Activated CD4-positive, alpha-beta T cell treated with anti-CD3 and anti-CD28 coated beads, Interleukin-2, Interleukin-6, amounts not matched to agents 100 ng/mL and 50 ng/mL, durations not matched to agents 16 hours and 8 hours (primary cell): ENCODE measurements at regions not wholly inside any gene's neighbourhood (a gene's known extent, or its start where the extent isn't known, plus 50 kb on each side); places are given as distances from the start of the nearest gene placed in this dataset.
"Not testable (repeated sequence)": the region's sequence is repeated elsewhere in the genome, so short reads cannot be mapped to it uniquely, and the experiment has no call there.

Source experiments
- DNase-seq: peaks from one replicate; pipeline ENCODE4 v3.0.0-alpha.2; 2020

DNA sequence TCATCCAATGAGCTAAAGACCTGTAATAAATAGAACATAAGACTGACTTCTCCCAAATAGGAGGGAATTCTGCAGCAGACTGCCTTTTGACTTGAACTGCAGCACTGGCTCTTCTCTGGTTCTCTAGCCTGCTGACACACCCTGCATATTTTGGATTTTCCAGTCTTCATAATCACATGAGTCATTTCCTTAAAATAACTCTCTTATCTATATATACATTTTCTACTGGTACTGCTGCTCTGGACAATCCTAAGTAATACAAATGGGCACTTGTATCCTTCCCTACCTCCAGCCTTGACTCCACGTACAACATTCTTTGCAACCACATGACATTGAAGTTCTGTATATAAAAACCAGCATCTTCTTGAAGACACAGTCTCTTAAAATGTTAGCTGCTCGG lies 429.4 kb upstream of the TMPRSS15 start:
- no peak for DNase-seq

GRCh38 chr21:18834121-18834520 lies 430.5 kb upstream of the TMPRSS15 start:
- not testable (repeated sequence) for DNase-seq

DNA sequence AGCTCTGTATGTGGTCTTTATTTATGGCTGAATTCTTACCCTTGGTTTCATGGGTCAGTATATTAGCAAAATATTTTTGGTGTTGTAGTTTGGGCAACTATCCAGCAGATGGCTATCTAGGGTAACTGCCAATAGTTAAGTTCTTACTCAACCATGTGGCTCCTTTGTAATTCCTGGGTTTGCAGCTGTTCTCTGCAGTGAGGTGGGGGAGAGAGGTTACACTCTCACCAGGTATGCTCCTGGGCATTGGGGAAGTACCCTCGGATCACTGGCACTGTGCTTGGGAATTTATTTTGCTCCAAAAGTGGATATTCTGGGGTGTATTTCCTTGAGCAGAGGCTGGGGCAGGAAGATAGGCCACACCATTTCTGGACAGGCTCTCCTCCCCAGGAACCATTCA lies 436.7 kb upstream of the TMPRSS15 start:
- peak; percentile 27 for DNase-seq

GRCh38 chr21:18857606-18858005 lies 454.0 kb upstream of the TMPRSS15 start:
- DNase-seq: not testable (repeated sequence)

DNA sequence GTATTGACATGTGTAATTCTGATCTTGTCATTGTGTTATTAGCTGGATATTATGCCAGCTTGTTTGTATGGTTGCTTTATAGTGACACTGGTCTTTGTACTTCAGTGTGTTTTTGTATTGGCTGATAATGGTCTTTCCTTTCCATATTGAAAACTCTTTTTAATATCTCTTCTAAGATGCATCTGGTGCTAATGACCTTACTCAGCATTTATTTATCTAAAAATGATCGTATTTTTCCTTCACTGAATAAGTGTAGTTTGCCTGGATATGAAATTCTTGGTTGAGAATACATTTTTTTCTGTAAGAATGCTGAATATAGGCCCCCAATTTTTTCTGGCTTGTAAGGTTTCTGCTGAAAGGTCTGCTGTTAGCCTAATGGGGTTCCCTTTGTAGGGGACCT lies 465.5 kb upstream of the TMPRSS15 start:
- no peak for DNase-seq

GRCh38 chr21:18877917-18878316 lies 474.3 kb upstream of the TMPRSS15 start:
- no peak for DNase-seq

GRCh38 chr21:18887922-18888602 lies 484.5 kb upstream of the TMPRSS15 start:
- DNase-seq: no peak

DNA sequence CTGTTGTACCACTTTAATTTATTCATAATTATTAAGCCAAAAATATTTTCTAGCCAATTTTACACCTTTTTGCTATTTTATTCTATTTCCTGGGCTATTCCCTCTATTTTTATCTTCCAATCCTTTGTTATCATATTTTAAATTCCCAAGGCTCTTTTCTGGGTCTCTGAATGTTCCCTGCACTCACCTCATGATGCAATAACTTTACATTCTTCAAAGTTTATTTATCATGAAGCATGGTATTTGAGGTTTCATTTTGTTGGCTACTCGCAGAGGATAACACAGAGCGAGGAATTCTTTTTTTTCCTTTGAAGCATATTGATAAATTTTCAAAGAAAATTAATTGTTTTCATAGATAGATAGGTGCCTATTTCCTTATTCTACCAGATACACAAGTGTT lies 489.8 kb upstream of the TMPRSS15 start:
- DNase-seq: no peak

- no peak for DNase-seq
These were observed 490.8 kb upstream of the TMPRSS15 start for GRCh38 chr21:18894387-18894786.

- no peak for DNase-seq
These were observed 495.7 kb upstream of the TMPRSS15 start for GRCh38 chr21:18899261-18899660.

DNA sequence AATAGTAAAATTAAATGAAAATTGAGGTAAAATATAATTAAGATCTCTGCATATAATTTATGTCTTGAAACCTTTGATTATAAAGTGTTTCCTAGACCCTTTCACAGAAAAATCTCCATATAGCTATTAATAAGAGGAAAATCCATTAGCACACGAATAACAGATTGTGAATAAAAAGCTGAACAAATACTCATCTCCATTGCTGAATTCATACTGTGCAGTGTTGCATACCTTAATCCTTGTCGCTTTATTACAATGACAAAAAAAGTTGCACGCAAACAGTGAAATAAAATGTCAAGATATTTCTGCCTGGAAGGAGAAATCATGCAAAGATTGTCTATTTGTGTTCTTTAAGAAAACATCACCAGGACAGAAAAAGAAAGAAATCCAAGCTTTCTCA lies 499.1 kb upstream of the TMPRSS15 start:
- no peak for DNase-seq

DNA sequence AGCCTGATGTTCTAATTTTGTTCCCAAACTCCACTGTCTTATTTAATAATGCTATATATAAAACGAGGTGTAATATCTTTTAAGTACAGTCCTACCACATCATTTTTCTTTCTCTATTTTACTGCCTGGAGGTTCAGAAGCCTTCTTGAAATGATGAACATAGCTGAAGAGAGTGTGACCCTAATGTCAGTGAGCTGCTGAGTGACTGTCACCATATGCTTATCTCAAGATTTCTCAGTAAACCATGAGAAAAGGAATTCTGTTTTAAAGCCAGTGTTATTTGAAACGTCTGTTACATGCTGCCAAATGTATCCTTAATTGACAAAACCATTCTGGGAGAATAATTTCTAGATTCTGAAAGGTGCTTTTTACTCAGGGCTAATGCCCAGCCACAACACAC lies 503.5 kb upstream of the TMPRSS15 start:
- no peak for DNase-seq

DNA sequence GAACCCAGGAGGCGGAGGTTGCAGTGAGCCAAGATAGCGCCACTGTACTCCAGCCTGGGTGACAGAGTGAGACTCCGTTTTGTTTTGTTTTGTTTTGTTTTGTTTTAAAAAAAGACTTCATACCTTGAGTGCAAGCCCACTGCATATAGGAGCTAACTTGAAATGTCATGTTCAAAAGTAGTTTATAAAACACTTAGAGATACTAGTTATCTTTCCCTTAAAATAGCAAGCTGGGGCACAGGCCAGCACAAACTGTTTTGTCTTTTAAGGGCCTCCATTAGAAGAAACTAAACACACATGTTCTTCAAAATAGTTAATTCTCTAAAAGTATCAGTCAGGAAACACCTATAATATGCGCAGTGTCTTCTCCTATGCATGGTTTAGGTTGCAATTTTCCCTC lies 505.1 kb upstream of the TMPRSS15 start:
- no peak for DNase-seq

DNA sequence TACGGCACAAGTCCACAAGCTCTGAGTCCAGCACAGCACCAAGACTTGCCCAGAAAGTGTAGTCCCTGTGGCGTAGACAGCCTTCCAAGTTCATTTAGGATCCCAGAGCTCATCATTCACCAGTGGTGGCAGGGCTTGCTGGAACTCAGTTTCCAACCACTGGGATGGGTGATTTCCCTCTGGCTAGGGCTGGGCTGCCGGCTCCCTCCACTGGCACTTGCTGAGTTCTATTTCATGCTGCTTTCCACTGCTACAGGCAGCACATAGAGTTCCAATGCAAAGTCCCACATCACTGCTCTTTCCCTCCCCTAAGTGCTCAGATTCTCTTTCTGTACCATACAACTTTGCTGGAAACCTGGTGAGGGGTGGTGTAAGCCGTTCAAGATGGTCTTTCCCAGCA lies 510.3 kb upstream of the TMPRSS15 start:
- DNase-seq: no peak

- DNase-seq: no peak
These were observed 511.0 kb upstream of the TMPRSS15 start for GRCh38 chr21:18914570-18914969.

DNA sequence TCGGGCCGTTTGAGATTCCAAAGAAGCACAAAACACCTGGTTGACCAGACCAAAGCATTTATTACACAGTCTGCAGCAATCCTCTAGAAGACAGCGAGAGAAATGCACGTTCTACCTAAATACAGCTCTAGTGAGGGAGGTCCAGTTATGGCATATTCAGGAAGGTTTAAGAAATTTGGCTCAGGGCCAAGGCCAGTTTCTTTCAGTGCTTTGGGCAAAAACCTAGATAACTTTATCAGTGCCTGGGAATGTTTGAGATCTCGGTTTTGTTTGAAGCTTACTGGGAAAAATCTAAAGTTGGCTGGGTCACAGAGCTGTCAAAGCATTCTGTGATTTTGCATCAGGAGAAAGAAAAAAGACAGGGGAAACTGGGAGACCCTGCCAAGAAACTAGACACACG lies 514.0 kb upstream of the TMPRSS15 start:
- no peak for DNase-seq

GRCh38 chr21:18931237-18931636 lies 527.7 kb upstream of the TMPRSS15 start:
- no peak for DNase-seq

DNA sequence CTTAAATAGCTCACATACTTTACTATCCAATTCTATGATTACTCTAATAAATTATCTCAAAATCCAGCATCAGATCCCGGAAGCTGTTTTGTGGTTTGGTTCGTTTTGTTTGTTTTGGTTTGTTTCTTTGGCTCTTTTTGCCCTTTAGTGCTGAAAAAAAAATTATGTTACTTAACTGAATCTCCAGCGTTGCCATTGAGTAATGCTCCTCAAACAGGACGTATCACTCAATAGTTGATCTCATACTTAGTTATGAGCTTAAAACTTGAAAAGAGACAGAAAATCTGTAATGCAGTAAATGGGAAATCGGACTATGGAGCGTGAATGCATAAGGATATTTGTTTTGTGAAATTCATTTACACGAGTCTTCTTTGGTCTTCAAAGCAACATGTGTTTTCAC lies 533.8 kb upstream of the TMPRSS15 start:
- no peak for DNase-seq

DNA sequence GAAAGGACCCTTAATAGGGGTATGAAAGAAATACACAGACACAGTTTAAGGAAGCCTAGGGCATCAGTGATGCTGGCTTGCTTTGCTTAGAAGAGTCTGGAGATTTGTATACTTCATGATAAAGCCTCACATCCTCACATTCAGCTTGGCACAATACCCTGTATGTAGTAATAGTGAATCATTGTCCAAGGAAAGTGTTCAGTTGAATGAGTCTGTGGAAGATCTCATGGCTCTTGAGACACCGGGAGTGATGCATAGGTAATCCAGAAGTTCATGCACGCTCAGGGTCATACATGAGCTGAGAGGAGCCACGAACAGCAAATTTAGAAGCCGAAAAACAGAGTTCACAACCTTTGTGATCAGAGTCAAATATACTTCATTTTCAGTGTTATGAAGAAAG lies 537.2 kb upstream of the TMPRSS15 start:
- DNase-seq: no peak

DNA sequence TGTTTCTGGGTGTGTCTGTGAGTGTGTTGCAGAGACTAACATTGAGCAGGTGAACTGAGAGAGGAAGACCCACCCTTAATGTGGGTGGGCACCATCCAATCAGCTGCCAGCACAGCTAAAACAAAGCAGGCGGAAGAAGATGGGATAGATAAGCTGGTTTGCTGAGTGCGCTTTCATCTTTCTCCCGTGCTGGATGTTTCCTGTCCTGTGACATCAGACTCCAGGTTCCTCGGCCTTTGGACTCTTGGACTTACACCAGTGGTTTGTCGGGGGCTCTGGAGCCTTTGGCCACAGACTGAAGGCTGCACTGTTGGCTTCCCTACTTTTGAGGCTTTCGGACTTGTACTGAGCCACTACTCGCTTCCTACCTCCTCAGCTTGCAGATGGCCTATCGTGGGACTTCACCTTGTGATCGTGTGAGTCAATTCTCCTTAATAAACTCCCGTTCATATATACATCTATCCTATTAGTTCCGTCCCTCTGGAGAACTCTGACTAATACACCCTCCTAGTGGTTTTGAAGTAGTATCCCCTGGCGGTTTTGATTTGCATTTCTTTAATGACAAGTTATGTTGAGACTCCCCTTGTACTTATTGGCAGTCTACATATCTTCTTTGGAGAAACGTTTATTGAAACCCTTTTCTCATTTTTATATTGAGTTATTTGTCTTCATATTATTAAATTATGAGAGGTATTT lies 546.6 kb upstream of the TMPRSS15 start:
- DNase-seq: no peak

GRCh38 chr21:18951271-18952038 lies 547.9 kb upstream of the TMPRSS15 start:
- peak; percentile 28 for DNase-seq

GRCh38 chr21:18954441-18954844 lies 550.9 kb upstream of the TMPRSS15 start:
- DNase-seq: no peak

DNA sequence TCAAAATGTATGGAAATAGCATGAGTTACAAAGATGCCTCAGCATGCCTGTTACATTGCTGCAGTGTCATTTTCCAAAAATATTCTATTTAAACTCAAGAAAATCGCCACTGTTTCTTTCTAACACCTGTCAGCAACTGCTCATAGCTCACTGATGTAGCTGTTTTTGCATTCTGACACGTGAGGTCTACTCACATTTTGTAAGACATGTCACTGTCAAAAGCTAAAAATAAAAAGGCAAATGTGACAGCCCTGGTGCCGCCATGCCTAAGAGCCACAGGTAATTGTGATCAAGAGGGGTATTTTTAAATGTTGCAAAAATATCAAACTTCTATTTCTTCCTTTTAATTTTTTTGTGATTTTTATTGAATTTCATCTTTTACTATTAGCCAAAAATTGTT lies 556.2 kb upstream of the TMPRSS15 start:
- DNase-seq: no peak

- DNase-seq: no peak
These were observed 556.7 kb upstream of the TMPRSS15 start for GRCh38 chr21:18960306-18960705.
